Natural killer cell (primary cell): ENCODE measurements at regions not wholly inside any gene's neighbourhood (a gene's known extent, or its start where the extent isn't known, plus 50 kb on each side); places are given as distances from the start of the nearest gene placed in this dataset.

Experiments
- ATAC-seq, 3 donors: fragments of 150-1000 bp in 2 of 3; fragments of 200-7000 bp in 1 of 3; cut with Tn5 transposase; 1 replicate in 1 of 3; 2 replicates in 2 of 3; pipeline ENCODE4 v1.10.0; 2021; ENCODE audit warnings: mild to moderate bottlenecking in 2 of 3, moderate library complexity in 2 of 3
- DNase-seq, 2 donors: peaks; one replicate each; pipeline versions ENCODE4 v3.0.0 to v3.0.0-alpha.2; 2013 to 2021; ENCODE audit warnings: mixed read lengths in 1 of 2
- H3K27ac ChIP-seq: one replicate; pipeline ENCODE4 v1.5.1; 2013; ENCODE audit warnings: mild to moderate bottlenecking, low read length
- H3K27me3 ChIP-seq: one replicate; pipeline ENCODE4 v1.6.1; 2013; ENCODE audit warnings: low read length; ENCODE audit not compliant: control insufficient read depth, insufficient read depth
- H3K36me3 ChIP-seq: one replicate; pipeline ENCODE4 v1.6.1; 2013; ENCODE audit warnings: low read length; ENCODE audit not compliant: control insufficient read depth, insufficient read depth
- H3K4me1 ChIP-seq: one replicate; pipeline ENCODE4 v1.6.1; 2013; ENCODE audit warnings: low read length; ENCODE audit not compliant: control insufficient read depth, insufficient read depth
- H3K4me3 ChIP-seq: one replicate; pipeline ENCODE4 v1.5.1; 2013; ENCODE audit warnings: low read length
- H3K9me3 ChIP-seq: one replicate; pipeline ENCODE4 v1.6.1; 2013; ENCODE audit warnings: low read length; ENCODE audit not compliant: control insufficient read depth, insufficient read depth
- H3K27ac Mint-ChIP-seq, 2 donors: one replicate each; pipeline ENCODE4 v1.8.0; 2022; ENCODE audit warnings: mild to moderate bottlenecking in 2 of 2, mixed read lengths in 2 of 2, moderate library complexity in 1 of 2
- H3K27me3 Mint-ChIP-seq, 2 donors: one replicate each; pipeline ENCODE4 v1.8.0; 2022; ENCODE audit warnings: low read depth in 2 of 2, mixed read lengths in 2 of 2
- H3K36me3 Mint-ChIP-seq: one replicate; pipeline ENCODE4 v1.8.0; 2022; ENCODE audit warnings: mixed read lengths
- H3K4me1 Mint-ChIP-seq, 2 donors: one replicate each; pipeline ENCODE4 v1.8.0; 2022; ENCODE audit warnings: mixed read lengths in 2 of 2
- H3K4me3 Mint-ChIP-seq: one replicate; pipeline ENCODE4 v1.8.0; 2022; ENCODE audit warnings: mild to moderate bottlenecking, moderate library complexity, mixed read lengths
- H3K9me3 Mint-ChIP-seq, 2 donors: one replicate each; pipeline ENCODE4 v1.8.0; 2022; ENCODE audit warnings: mixed read lengths in 2 of 2
- WGBS: methylation state at CpG from one replicate; pipeline ENCODE4 v1.1.7; 2013; ENCODE audit warnings: missing lambda C conversion rate; ENCODE audit not compliant: insufficient coverage; 5-methylcytosine and 5-hydroxymethylcytosine counted together
- intact Hi-C: fragments of 100-400 bp; cut with micrococcal nuclease; formaldehyde crosslinking; loops from one replicate; pipeline ENCODE4 v1.14.2; 2022
- TF ChIP-seq, protein P1 (sequence below): fragments of 200-600 bp; IDR thresholded peaks from one replicate; pipeline ENCODE4 v1.8.0; 2022; ENCODE audit warnings: antibody characterized with exemption

DNA sequence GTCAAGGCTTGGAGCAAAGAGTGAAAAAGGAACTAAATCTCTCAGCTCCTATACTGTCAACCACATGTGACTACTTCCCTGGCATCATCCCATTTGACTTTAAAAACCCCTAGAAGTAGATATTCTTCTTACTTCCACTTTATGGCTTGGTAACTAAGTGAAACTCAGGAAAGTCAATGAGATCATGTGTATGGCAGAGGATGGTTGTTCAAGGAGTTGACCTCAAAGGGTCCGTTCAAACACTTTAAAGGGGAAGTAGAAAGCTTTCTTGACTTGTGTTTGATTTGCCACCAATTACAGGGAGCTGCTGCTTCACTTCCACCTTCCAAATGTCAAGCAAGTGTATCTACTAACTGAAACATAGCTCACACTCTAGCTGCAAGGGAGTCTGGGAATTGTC is 187.2 kb downstream of the RAB28 start:
- 43% methylated on average over 1 of the region's 1 CpG for WGBS
- Mint-ChIP-seq H3K27ac (no peak overlapping the region), H3K36me3 (peaks cover 27% of the 10 kb centered on the region), H3K4me3 (no peak overlapping the region), H3K9me3 (peaks cover 17 to 26% of the 10 kb centered on the region in 2 donors), H3K27me3 (no peaks in the 10 kb centered on the region), H3K4me1 (no peaks in the 10 kb centered on the region)
- no peak for DNase-seq
- no peak for ATAC-seq
- H3K36me3 ChIP-seq, result no peaks in the 10 kb centered on the region
- H3K4me3 ChIP-seq, result no peak overlapping the region
- TF ChIP-seq, protein P1, sequence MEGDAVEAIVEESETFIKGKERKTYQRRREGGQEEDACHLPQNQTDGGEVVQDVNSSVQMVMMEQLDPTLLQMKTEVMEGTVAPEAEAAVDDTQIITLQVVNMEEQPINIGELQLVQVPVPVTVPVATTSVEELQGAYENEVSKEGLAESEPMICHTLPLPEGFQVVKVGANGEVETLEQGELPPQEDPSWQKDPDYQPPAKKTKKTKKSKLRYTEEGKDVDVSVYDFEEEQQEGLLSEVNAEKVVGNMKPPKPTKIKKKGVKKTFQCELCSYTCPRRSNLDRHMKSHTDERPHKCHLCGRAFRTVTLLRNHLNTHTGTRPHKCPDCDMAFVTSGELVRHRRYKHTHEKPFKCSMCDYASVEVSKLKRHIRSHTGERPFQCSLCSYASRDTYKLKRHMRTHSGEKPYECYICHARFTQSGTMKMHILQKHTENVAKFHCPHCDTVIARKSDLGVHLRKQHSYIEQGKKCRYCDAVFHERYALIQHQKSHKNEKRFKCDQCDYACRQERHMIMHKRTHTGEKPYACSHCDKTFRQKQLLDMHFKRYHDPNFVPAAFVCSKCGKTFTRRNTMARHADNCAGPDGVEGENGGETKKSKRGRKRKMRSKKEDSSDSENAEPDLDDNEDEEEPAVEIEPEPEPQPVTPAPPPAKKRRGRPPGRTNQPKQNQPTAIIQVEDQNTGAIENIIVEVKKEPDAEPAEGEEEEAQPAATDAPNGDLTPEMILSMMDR, result no peak
- no peak overlapping the region for H3K27ac ChIP-seq
- no peaks in the 10 kb centered on the region for H3K27me3 ChIP-seq
- no peaks in the 10 kb centered on the region for H3K4me1 ChIP-seq
- peaks cover 16% of the 10 kb centered on the region for H3K9me3 ChIP-seq
- intact Hi-C loops, result no loop called here

DNA sequence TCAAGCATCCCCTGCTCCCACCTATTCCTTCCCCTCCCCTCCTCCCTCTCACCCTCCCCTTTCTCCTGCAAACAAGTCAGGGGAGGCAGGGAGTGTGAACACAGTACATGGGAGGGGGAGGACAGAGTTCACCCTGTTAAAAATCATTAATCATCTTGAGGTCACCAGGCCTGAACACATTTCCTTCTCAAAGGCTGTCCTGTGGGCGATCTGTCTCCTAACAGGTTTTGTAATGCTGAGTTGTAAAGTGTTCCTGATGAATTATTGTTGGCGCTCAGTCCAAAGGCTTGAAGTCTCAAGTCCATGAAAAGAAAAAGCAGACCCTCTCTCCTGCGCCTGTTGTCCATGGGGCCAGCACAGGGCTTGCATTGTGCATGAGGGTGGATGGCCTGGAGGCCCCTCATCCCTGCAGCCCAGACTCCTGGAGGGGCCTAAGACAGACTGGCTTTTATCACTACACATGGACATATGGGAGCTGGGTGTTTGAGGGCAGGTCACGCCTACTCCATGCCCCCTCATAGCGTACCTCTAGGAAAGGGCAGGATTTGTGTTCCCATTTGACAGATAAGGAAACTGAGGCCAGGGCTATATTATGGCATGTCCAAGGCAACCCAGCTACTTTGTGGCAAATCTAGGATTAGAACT is 189.1 kb downstream of the RAB28 start:
- H3K4me3 Mint-ChIP-seq, result no peak overlapping the region
- no peaks in the 10 kb centered on the region for H3K36me3 ChIP-seq
- H3K27me3 ChIP-seq, result no peaks in the 10 kb centered on the region
- no peaks in the 10 kb centered on the region for H3K4me1 ChIP-seq
- H3K27me3 Mint-ChIP-seq, result no peaks in the 10 kb centered on the region
- DNase-seq (no peak), ATAC-seq (no peak)
- H3K4me1 Mint-ChIP-seq, result no peaks in the 10 kb centered on the region
- TF ChIP-seq, protein P1, result no peak
- H3K36me3 Mint-ChIP-seq, result peaks cover 22% of the 10 kb centered on the region
- no peak overlapping the region for H3K27ac ChIP-seq
- H3K9me3 Mint-ChIP-seq, result peaks cover 14 to 26% of the 10 kb centered on the region in 2 donors
- no peak overlapping the region for H3K27ac Mint-ChIP-seq
- 63% methylated on average over 5 of the region's 5 CpGs for WGBS
- intact Hi-C loops, result no loop called here
- no peak overlapping the region for H3K4me3 ChIP-seq
- H3K9me3 ChIP-seq, result peaks cover 24% of the 10 kb centered on the region

DNA sequence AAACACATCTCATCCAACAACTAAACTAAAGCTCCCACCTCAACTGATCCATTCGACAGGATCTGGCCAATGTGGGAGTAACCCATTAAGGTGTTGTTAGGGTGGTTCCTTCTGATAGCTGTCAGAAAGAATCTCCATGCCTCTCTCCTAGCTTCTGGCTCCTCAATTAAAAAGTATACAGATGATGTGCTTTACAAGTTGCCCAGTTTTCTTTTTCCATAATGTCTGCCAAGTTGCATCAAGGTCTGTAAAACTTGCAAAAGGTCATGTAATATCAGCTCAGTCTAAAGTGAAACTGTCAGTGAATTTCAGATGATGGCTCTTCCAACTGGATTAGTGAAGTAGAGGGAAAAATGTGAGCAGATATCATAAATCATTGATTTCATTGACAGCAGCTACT is 191.8 kb downstream of the RAB28 start:
- intact Hi-C loops, result no loop called here
- no peaks in the 10 kb centered on the region for H3K4me1 ChIP-seq
- Mint-ChIP-seq H3K9me3 (peaks cover 15 to 27% of the 10 kb centered on the region in 2 donors), H3K27ac (no peak overlapping the region), H3K4me3 (no peak overlapping the region), H3K36me3 (peaks cover 29% of the 10 kb centered on the region), H3K27me3 (no peaks in the 10 kb centered on the region), H3K4me1 (no peaks in the 10 kb centered on the region)
- TF ChIP-seq, protein P1, result no peak
- H3K27me3 ChIP-seq, result no peaks in the 10 kb centered on the region
- DNase-seq (no peak), ATAC-seq (no peak)
- H3K4me3 ChIP-seq, result no peak overlapping the region
- peaks cover 18% of the 10 kb centered on the region for H3K9me3 ChIP-seq
- H3K36me3 ChIP-seq, result no peaks in the 10 kb centered on the region
- WGBS, result no CpG with 5 or more reads among the region's 1 CpG
- H3K27ac ChIP-seq, result no peak overlapping the region

DNA sequence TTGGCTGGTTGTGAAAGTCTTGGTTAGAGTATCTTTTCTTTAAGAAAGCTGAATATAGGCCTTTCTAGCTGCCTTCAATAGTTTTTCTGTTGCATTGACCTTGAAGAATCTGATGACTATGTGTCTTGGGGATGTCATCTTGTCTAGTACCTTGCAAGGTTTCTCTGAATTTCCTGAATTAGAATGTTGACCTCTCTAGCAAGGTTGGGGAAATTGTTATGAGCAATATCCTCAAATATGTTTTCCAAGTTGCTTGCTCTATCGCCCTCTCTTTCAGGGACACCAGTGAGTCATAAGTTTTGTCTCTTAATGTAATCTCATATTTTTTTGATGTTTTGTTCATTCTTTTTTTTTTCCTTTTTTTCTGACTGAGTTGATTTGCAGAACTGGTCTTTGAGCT is 194.7 kb downstream of the RAB28 start:
- TF ChIP-seq, protein P1, result no peak
- intact Hi-C loops, result no loop called here
- peaks cover 40% of the 10 kb centered on the region for H3K36me3 Mint-ChIP-seq
- no peak overlapping the region for H3K27ac Mint-ChIP-seq
- Histone ChIP-seq H3K27ac (no peak overlapping the region), H3K27me3 (no peaks in the 10 kb centered on the region), H3K9me3 (peaks cover 13% of the 10 kb centered on the region), H3K36me3 (no peaks in the 10 kb centered on the region), H3K4me1 (no peaks in the 10 kb centered on the region), H3K4me3 (no peak overlapping the region)
- no peak overlapping the region for H3K4me3 Mint-ChIP-seq
- no peaks in the 10 kb centered on the region for H3K4me1 Mint-ChIP-seq
- peaks cover 14 to 21% of the 10 kb centered on the region in 2 donors for H3K9me3 Mint-ChIP-seq
- WGBS, result 100% methylated on average over 1 of the region's 1 CpG
- no peaks in the 10 kb centered on the region for H3K27me3 Mint-ChIP-seq
- ATAC-seq, result no peak
- no peak for DNase-seq
